Natural killer cell treated with Interleukin-12 subunit alpha and Interleukin-12 subunit beta and Interleukin-15 and Interleukin-18, amount 100 ng/mL, for 72 hours (primary cell): ENCODE measurements at regions not wholly inside any gene's neighbourhood (a gene's known extent, or its start where the extent isn't known, plus 50 kb on each side); places are given as distances from the start of the nearest gene placed in this dataset.
"Not testable (repeated sequence)": the region's sequence is repeated elsewhere in the genome, so short reads cannot be mapped to it uniquely, and the experiment has no call there.

Experiments
- ATAC-seq, 2 donors: fragments of 150-1000 bp; cut with Tn5 transposase in 1 of 2; sonication (Bioruptor Pico), chemical (Tn5 transposase) in 1 of 2; 2 replicates each; pipeline ENCODE4 v1.10.0; 2021
- DNase-seq: peaks from one replicate; pipeline ENCODE4 v3.0.0; 2022; ENCODE audit warnings: low spot score
- H3K27ac Mint-ChIP-seq, 2 donors: 1 replicate in 1 of 2; 2 replicates in 1 of 2; pipeline ENCODE4 v1.8.0; 2022; ENCODE audit warnings: mixed read lengths in 2 of 2, mild to moderate bottlenecking in 1 of 2, moderate library complexity in 1 of 2
- H3K27me3 Mint-ChIP-seq, 2 donors: 1 replicate in 1 of 2; 2 replicates in 1 of 2; pipeline ENCODE4 v1.8.0; 2022; ENCODE audit warnings: mixed read lengths in 2 of 2
- H3K36me3 Mint-ChIP-seq: one replicate; pipeline ENCODE4 v1.8.0; 2022; ENCODE audit warnings: mixed read lengths
- H3K4me1 Mint-ChIP-seq, 2 donors: 1 replicate in 1 of 2; 2 replicates in 1 of 2; pipeline ENCODE4 v1.8.0; 2022; ENCODE audit warnings: low read depth in 2 of 2, mixed read lengths in 2 of 2, mild to moderate bottlenecking in 1 of 2
- H3K4me3 Mint-ChIP-seq: one replicate; pipeline ENCODE4 v1.8.0; 2022; ENCODE audit warnings: mixed read lengths
- H3K9me3 Mint-ChIP-seq: 2 replicates; pipeline ENCODE4 v1.8.0; 2022; ENCODE audit warnings: mixed read lengths

DNA sequence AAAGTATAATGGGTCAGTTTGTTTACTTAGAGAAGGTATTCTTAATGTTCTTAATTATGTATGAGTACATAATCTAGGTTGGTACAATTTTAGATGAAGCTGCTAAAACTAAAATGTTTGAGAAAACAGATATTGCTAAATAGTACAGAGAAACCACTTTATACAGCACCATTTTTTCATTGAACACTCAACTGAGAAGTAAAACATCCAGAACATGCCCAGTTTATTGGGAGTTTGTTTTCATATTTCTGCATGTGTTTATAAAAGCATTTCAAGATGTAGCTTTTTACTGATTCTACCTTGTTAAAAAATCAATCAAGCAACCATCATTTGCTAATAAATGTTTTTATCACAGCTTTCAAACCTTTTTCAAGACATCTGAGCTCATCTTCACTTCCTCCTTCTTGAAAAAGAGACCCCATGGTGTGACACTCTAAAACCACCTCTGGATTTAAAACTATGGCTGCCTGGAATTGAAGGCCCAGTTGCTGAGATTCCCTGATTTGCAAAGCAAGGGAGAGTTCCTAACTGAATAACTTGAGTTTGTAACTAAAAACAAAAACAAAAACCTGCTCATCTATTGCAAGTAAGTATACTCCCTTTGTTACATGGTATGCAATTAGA lies 585.9 kb downstream of the ZEB2 start:
- DNase-seq (no peak), ATAC-seq (no peak)
- no peaks in the 10 kb centered on the region for H3K36me3 Mint-ChIP-seq
- peaks cover 34 to 52% of the 10 kb centered on the region in 2 donors for H3K27me3 Mint-ChIP-seq
- no peaks in the 10 kb centered on the region for H3K9me3 Mint-ChIP-seq
- H3K4me1 Mint-ChIP-seq: peaks cover 7 to 17% of the 10 kb centered on the region in 2 donors
- no peak overlapping the region for H3K27ac Mint-ChIP-seq
- H3K4me3 Mint-ChIP-seq: no peak overlapping the region

DNA sequence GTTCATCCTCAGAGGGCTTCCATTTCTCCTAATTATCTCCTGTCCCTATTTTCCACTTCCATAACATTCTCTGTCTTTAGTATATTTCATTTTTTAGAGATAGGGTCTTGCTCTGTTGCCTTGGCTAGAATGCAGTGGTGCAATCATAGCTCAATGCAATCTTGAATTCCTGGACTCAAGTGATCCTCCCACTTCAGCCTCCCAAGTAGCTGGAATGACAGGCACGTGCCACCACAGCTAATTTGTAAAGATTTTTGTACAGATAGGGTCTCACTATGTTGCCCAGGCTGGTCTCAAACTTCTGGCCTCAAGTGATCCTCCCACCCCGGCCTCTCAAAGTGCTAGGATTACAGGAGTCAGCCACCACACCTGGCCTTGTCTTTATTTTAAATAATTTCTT lies 589.0 kb downstream of the ZEB2 start:
- DNase-seq: no peak
- Mint-ChIP-seq H3K27ac (no peak overlapping the region), H3K36me3 (peaks cover 6% of the 10 kb centered on the region), H3K4me3 (no peak overlapping the region), H3K4me1 (peaks cover under 1 to 7% of the 10 kb centered on the region in 2 donors), H3K9me3 (no peaks in the 10 kb centered on the region), H3K27me3 (peaks cover 38 to 59% of the 10 kb centered on the region in 2 donors)
- ATAC-seq: no peak

DNA sequence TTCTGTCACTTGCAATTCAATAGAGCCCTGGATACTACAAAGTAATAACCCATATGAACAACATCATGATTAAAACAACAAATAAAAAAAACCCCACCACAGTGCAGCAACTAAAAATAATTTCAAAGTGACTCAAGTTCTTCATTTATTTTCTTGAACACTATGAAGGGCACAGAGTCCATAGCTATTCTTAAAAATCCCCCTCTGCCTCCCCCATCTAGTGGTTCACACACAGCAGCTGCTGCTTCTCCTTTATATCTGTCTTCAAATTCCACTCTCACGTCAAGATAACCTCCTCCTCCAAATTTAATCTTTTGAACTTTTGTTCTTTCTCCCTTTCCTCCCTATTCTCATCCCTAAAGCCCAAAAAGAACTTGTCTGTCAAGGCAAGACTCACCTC lies 591.3 kb downstream of the ZEB2 start:
- Mint-ChIP-seq H3K9me3 (peaks cover 3% of the 10 kb centered on the region), H3K27ac (no peak overlapping the region), H3K36me3 (peaks cover 12% of the 10 kb centered on the region), H3K4me3 (no peak overlapping the region), H3K4me1 (peaks cover 0 to 6% of the 10 kb centered on the region in 2 donors), H3K27me3 (peaks cover 33 to 48% of the 10 kb centered on the region in 2 donors)
- no peak for DNase-seq
- no peak for ATAC-seq

DNA sequence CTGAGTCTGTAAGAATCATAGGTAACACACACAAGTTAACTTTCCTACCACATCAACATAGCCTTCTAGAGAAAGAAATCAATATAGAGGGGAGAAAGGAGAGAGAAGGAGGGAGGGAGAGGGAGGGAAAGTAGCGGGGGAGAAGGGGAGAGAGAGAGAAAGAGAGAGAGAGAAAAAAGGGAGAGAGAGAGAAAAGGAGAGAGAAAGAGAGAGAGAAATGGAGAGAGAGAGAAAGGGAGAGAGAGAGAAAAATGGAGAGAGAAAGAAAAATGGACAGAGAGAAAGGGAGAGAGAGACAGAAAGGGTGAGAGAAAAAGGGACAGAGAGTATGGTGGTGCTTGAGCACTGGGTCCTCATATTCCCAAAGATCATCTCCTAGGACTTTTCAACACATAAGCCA lies 591.7 kb downstream of the ZEB2 start:
- ATAC-seq: no peak
- peaks cover 12% of the 10 kb centered on the region for H3K36me3 Mint-ChIP-seq

DNA sequence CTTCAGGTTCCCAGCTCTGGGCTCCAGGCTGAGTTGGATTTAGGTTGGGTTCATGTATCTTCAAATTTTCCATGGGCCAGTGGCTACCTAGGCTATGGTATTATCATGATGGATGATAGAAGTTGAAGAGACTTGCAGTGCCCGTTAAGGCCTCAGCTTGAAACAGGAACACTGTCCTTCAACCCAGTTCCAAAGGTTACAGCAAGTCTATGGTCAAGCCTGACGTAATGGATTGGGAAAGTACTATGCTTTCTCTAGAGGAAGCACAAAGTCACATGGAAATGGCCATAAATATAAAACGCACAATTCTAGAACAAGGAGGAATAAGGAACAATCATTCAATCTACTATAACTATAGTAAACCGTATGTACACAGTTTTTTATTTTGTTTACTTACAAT lies 593.2 kb downstream of the ZEB2 start:
- H3K27me3 Mint-ChIP-seq: peaks cover 21 to 36% of the 10 kb centered on the region in 2 donors
- peaks cover 17% of the 10 kb centered on the region for H3K36me3 Mint-ChIP-seq
- H3K27ac Mint-ChIP-seq: no peak overlapping the region
- peaks cover 3% of the 10 kb centered on the region for H3K9me3 Mint-ChIP-seq
- no peak overlapping the region for H3K4me3 Mint-ChIP-seq
- DNase-seq: no peak
- no peak for ATAC-seq
- peaks cover 0 to 6% of the 10 kb centered on the region in 2 donors for H3K4me1 Mint-ChIP-seq

More for the DNA sequence above, 591.7 kb downstream of the ZEB2 start:
- Mint-ChIP-seq H3K4me1 (peaks cover 0 to 6% of the 10 kb centered on the region in 2 donors), H3K27ac (no peak overlapping the region), H3K4me3 (no peak overlapping the region), H3K27me3 (peaks cover 29 to 44% of the 10 kb centered on the region in 2 donors), H3K9me3 (peaks cover 3% of the 10 kb centered on the region)
- DNase-seq: no peak

DNA sequence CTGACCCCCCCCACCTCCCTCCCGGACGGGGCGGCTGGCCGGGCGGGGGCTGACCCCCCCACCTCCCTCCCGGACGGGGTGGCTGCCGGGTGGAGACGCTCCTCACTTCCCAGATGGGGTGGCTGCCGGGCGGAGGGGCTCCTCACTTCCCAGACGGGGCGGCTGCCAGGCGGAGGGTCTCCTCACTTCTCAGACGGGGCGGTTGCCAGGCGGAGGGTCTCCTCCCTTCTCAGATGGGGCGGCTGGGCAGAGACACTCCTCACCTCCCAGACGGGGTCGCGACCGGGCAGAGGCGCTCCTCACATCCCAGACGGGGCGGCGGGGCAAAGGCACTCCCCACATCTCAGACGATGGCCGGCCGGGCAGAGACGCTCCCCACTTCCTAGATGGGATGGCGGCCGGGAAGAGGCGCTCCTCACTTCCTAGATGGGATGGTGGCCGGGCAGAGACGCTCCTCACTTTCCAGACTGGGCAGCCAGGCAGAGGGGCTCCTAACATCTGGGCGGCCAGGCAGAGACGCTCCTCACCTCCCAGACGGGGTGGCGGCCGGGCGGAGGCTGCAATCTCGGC lies 597.6 kb downstream of the ZEB2 start:
- not testable (repeated sequence) for H3K4me3 Mint-ChIP-seq, DNase-seq, H3K4me1 Mint-ChIP-seq, ATAC-seq
- peak overlapping the region in 1 of 2 donors; percentile 53 for H3K27ac Mint-ChIP-seq
- H3K9me3 Mint-ChIP-seq: peaks cover 18% of the 10 kb centered on the region
- peaks cover 39% of the 10 kb centered on the region for H3K36me3 Mint-ChIP-seq
- H3K27me3 Mint-ChIP-seq: peaks cover 8 to 15% of the 10 kb centered on the region in 2 donors

DNA sequence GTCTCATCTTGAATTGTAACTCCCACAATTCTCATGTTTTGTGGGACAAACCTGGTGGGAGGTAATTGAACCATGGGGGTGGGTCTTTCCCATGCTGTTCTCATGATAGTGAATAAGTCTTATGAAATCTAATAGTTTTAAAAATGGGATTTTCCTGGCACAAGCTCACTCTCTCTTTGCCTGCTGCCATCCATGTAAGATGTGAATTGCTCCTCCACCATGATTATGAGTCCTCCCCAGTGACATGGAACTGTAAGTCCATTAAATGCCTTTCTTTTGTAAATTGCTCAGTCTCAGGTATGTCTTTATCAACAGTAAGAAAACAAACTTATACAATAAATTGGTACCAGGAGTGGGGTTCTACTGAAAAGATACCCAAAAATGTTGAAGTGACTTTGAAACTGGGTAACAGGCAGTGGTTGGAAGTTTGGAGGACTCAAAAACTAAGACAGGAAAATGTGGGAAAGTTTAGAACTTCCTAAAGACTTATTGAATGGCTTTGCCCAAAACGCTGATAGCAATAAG lies 601.4 kb downstream of the ZEB2 start:
- no peak overlapping the region for H3K4me3 Mint-ChIP-seq
- no peaks in the 10 kb centered on the region for H3K4me1 Mint-ChIP-seq
- H3K27ac Mint-ChIP-seq: no peak overlapping the region
- H3K9me3 Mint-ChIP-seq: peaks cover 15% of the 10 kb centered on the region
- no peaks in the 10 kb centered on the region for H3K27me3 Mint-ChIP-seq
- peaks cover 27% of the 10 kb centered on the region for H3K36me3 Mint-ChIP-seq
- DNase-seq (no peak), ATAC-seq (no peak)

DNA sequence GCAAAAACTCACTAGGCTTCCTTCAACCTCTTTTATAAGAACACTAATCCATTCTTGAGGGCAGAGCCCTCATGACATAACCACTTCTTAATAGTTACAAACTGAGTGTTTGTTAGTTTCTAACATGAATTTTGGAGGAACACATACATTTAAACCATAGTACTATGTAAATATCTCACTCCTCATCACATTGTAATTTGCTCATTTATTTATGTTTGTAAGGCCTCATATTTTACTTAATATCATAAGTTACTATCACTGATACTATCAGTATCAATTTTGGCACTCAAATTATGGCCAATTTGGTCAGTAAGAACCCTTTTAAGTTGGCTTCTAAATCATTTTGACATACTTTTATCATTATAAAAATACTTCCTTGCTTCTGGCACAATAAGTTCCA lies 603.1 kb downstream of the ZEB2 start:
- Mint-ChIP-seq H3K4me1 (no peaks in the 10 kb centered on the region), H3K27me3 (no peaks in the 10 kb centered on the region), H3K36me3 (peaks cover 22% of the 10 kb centered on the region), H3K27ac (no peak overlapping the region), H3K9me3 (peaks cover 15% of the 10 kb centered on the region), H3K4me3 (no peak overlapping the region)
- ATAC-seq (no peak), DNase-seq (no peak)

DNA sequence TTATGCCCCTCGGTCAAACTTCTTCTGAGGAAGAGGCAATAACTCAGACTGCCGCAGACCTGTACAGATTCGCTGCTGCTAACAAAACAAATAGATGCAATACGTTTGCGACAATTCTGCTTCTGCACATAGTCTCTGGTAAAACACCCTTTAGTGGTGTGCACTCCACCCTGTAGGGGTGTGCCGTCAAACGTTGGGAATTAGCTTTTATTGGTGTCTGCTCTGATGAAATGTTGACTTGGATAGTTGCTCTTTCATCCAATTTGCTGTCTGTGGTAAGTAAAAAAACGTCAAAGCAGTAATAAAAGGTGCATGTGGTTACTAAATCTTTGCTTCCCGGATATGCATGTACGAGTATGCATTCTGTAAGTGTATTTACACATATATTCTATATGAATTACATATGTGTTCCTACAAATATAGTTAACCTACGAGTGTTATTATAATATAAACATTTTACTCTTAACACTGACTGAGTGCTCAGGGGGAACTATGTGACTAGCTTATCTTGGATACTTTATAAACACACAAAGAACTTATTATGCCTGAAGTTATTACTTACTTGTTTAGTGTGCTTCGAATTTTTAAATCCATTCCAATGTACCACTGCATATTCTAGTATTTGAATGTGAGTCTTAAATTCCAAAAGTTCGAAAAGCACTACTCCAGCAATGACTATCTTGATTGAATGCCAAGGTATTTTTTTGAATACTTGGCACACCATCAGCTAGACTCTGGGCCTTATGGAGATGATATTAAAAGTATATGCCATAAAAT lies 610.2 kb downstream of the ZEB2 start:
- Mint-ChIP-seq H3K9me3 (no peaks in the 10 kb centered on the region), H3K27me3 (peaks cover 0 to 2% of the 10 kb centered on the region in 2 donors), H3K4me1 (no peaks in the 10 kb centered on the region), H3K4me3 (no peak overlapping the region), H3K36me3 (no peaks in the 10 kb centered on the region), H3K27ac (no peak overlapping the region)
- DNase-seq: no peak
- ATAC-seq: no peak

DNA sequence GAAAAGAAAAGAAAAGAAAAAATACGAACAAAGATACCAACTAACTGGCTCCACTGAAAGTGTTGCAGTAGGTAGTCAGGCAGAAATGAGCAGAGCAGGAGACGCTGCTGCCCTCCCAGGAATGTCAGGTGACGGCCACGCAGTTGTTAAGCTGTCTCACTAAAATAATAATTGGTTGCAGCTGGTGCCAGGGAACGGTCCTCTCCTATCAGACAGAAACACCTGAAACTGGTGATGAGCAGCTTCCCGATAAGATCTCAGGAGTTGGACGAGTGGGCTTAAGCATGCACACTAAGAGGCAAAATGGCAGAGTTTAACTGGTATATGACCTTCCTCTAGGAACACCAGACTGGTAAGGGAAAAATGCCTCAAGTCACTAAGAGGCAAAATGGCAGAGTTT lies 611.1 kb downstream of the ZEB2 start:
- no peaks in the 10 kb centered on the region for H3K36me3 Mint-ChIP-seq
- DNase-seq (no peak), ATAC-seq (no peak)
- H3K27ac Mint-ChIP-seq: no peak overlapping the region
- H3K4me1 Mint-ChIP-seq: peaks cover 0 to under 1% of the 10 kb centered on the region in 2 donors
- no peak overlapping the region for H3K4me3 Mint-ChIP-seq
- H3K9me3 Mint-ChIP-seq: no peaks in the 10 kb centered on the region
- H3K27me3 Mint-ChIP-seq: peaks cover 0 to 2% of the 10 kb centered on the region in 2 donors

DNA sequence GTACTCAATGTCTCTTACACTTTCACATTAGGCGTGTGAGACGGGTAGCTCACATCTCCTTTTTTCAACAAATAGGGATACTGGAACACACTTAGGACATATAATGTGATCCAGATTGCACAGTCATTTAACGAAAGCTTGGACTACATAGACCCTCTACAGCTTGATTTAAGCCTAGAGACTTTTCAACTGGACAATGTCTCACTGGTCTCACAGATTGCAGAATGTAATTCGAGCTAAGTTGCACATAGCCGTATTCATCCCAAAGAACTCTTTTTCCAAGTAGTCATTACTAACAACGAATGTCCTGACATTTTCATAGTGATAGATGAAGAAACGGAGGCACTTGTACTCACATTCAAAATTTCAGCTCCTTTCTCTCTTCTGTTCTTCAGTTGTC lies 612.1 kb downstream of the ZEB2 start:
- no peak overlapping the region for H3K27ac Mint-ChIP-seq
- H3K9me3 Mint-ChIP-seq: no peaks in the 10 kb centered on the region
- no peak for DNase-seq
- peaks cover 0 to 2% of the 10 kb centered on the region in 2 donors for H3K27me3 Mint-ChIP-seq
- H3K36me3 Mint-ChIP-seq: no peaks in the 10 kb centered on the region
- H3K4me1 Mint-ChIP-seq: peaks cover 6 to 11% of the 10 kb centered on the region in 2 donors
- ATAC-seq: no peak
- no peak overlapping the region for H3K4me3 Mint-ChIP-seq

DNA sequence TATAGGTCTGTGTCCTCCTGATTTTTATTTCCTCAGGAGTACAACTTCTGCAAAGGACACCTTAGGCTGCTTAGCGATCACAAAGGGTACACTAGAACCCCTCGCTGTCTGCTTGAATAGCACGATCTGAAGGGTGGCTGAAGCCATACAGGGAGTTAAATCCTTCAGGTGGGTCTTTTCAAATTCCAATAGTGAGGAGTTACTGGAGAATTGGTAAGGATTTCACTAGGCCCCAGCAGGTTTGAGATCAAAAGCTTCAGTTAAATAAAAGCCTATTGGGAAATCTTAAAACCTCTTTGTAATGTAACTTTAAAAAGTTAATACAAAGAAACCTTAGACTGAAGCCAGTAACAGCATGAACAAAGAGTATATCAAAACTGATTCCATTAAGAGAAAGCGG lies 613.1 kb downstream of the ZEB2 start:
- Mint-ChIP-seq H3K9me3 (no peaks in the 10 kb centered on the region), H3K4me3 (no peak overlapping the region), H3K27me3 (peaks cover 0 to 2% of the 10 kb centered on the region in 2 donors), H3K4me1 (peaks cover 6 to 14% of the 10 kb centered on the region in 2 donors), H3K27ac (no peak overlapping the region), H3K36me3 (no peaks in the 10 kb centered on the region)
- ATAC-seq (no peak), DNase-seq (no peak)

DNA sequence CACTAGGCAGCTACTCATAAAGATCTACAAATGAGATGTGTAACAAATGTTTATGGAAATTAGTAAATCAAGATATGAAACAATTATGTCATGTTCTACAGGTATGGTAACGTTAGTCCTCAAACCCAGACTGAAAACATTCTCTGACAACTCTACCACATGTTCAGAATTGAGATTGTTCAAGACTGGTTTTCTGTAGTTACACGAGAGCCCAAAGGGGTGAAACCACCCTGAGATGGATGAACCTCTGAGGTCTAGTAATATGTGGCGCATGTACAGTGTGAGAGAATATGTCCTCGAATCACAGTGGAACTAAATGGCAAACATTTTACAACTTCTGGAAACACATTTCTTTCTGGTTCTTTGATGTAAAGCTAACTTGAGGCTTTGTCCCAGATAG lies 614.3 kb downstream of the ZEB2 start:
- DNase-seq (no peak), ATAC-seq (no peak)
- H3K27ac Mint-ChIP-seq: no peak overlapping the region
- H3K4me3 Mint-ChIP-seq: no peak overlapping the region
- H3K27me3 Mint-ChIP-seq: peaks cover 0 to 2% of the 10 kb centered on the region in 2 donors
- no peaks in the 10 kb centered on the region for H3K9me3 Mint-ChIP-seq
- H3K36me3 Mint-ChIP-seq: no peaks in the 10 kb centered on the region
- peaks cover 12 to 25% of the 10 kb centered on the region in 2 donors for H3K4me1 Mint-ChIP-seq
